ENCODE measurements at regions not wholly inside any gene's neighbourhood (a gene's known extent, or its start where the extent isn't known, plus 50 kb on each side); places are given as distances from the start of the nearest gene placed in this dataset.
"Not testable (repeated sequence)": the region's sequence is repeated elsewhere in the genome, so short reads cannot be mapped to it uniquely, and the experiment has no call there.

GRCh38 chr4:104574371-104574770 lies 79.7 kb upstream of the CXXC4 start:
- no peak overlapping the region for H3K4me3 ChIP-seq (ENCODE audit: low read length)
- intact Hi-C loops (cut with micrococcal nuclease), result no loop called here
- H4K20me1 ChIP-seq (ENCODE audit: low read length), result no peaks in the 10 kb centered on the region
- no peaks in the 10 kb centered on the region for H3K9me2 ChIP-seq (replicated peaks; ENCODE audit: low read length)
- no peak overlapping the region for H3K4me2 ChIP-seq (ENCODE audit: low read length)
- no peaks in the 10 kb centered on the region for H3K4me1 ChIP-seq (ENCODE audit: insufficient read depth, low read length)
- ATAC-seq, result no peak
- ChIA-PET CTCF (no interaction called here), POLR2A (ENCODE audit: unreplicated experiment) (no interaction called here)
- H3K27ac ChIP-seq (ENCODE audit: low read length), result no peak overlapping the region
- no peaks in the 10 kb centered on the region for H3F3A ChIP-seq (ENCODE audit: low read length, unreplicated experiment)
- H3K9ac ChIP-seq (ENCODE audit: low read length), result no peak overlapping the region
- TF ChIP-seq CTCF (conservative IDR thresholded peaks at IDR 0.05; ENCODE audit: low read depth, low read length) (no peak), EZH2 (IDR thresholded peaks at IDR 0.05; ENCODE audit: low read length, unreplicated experiment) (no peak), EZH2phosphoT487 (IDR thresholded peaks at IDR 0.05; ENCODE audit: borderline replicate concordance, low read length) (no peak)
- H2AFZ ChIP-seq (ENCODE audit: low read length), result no peak overlapping the region
- H3K27me3 ChIP-seq (ENCODE audit: low read length), result no peaks in the 10 kb centered on the region
- H3K9me3 ChIP-seq (ENCODE audit: low read length), result no peaks in the 10 kb centered on the region
- no TSS peak for BruUV-seq (replicated peaks)
- no peaks in the 10 kb centered on the region for H3K36me3 ChIP-seq (ENCODE audit: low read depth, low read length)
- no peak for DNase-seq
- no peaks in the 10 kb centered on the region for H3K79me2 ChIP-seq (ENCODE audit: low read length)

DNA sequence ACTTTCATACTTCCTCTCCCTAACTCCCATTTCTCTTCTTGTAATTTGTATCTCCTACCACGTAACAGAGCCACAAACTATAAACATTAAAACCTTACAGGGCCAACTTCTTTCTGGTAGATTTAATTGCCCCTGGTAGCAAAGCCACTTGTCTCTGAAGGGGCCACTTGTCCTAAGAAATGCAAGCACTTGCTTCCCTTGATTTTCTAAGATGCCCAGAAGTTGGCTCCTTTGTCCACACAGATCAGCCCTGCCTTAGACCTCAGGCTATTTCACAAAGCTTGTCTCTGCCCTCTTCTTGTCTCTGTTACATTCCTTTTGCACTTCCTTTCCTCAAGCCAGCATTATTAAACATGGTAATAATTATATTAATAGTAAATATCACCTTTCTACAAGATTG lies 80.6 kb upstream of the CXXC4 start:
- no TSS peak for BruUV-seq (replicated peaks)

GRCh38 chr4:104577405-104577804 lies 82.7 kb upstream of the CXXC4 start:
- no peaks in the 10 kb centered on the region for H4K20me1 ChIP-seq (ENCODE audit: low read length)
- no TSS peak for BruUV-seq (replicated peaks)
- DNase-seq (no peak), ATAC-seq (no peak)
- no peak overlapping the region for H3K4me3 ChIP-seq (ENCODE audit: low read length)
- intact Hi-C loops (cut with micrococcal nuclease), result no loop called here
- no peaks in the 10 kb centered on the region for H3K4me1 ChIP-seq (ENCODE audit: insufficient read depth, low read length)
- ChIA-PET CTCF (no interaction called here), POLR2A (ENCODE audit: unreplicated experiment) (no interaction called here)
- H3K36me3 ChIP-seq (ENCODE audit: low read depth, low read length), result no peaks in the 10 kb centered on the region
- H3K9me2 ChIP-seq (replicated peaks; ENCODE audit: low read length), result no peaks in the 10 kb centered on the region
- H3K27ac ChIP-seq (ENCODE audit: low read length), result no peak overlapping the region
- no peaks in the 10 kb centered on the region for H3F3A ChIP-seq (ENCODE audit: low read length, unreplicated experiment)
- no peaks in the 10 kb centered on the region for H3K27me3 ChIP-seq (ENCODE audit: low read length)
- no peak overlapping the region for H3K9ac ChIP-seq (ENCODE audit: low read length)
- no peaks in the 10 kb centered on the region for H3K79me2 ChIP-seq (ENCODE audit: low read length)
- H2AFZ ChIP-seq (ENCODE audit: low read length), result no peak overlapping the region
- TF ChIP-seq EZH2 (IDR thresholded peaks at IDR 0.05; ENCODE audit: low read length, unreplicated experiment) (no peak), CTCF (conservative IDR thresholded peaks at IDR 0.05; ENCODE audit: low read depth, low read length) (no peak), EZH2phosphoT487 (IDR thresholded peaks at IDR 0.05; ENCODE audit: borderline replicate concordance, low read length) (no peak)
- no peak overlapping the region for H3K4me2 ChIP-seq (ENCODE audit: low read length)
- no peaks in the 10 kb centered on the region for H3K9me3 ChIP-seq (ENCODE audit: low read length)

More for the DNA sequence above, 80.6 kb upstream of the CXXC4 start:
- Histone ChIP-seq H3K9ac (ENCODE audit: low read length) (no peak overlapping the region), H3K27ac (ENCODE audit: low read length) (no peak overlapping the region), H2AFZ (ENCODE audit: low read length) (no peak overlapping the region), H3K27me3 (ENCODE audit: low read length) (no peaks in the 10 kb centered on the region), H3F3A (ENCODE audit: low read length, unreplicated experiment) (no peaks in the 10 kb centered on the region), H3K9me3 (ENCODE audit: low read length) (no peaks in the 10 kb centered on the region), H3K4me1 (ENCODE audit: insufficient read depth, low read length) (no peaks in the 10 kb centered on the region), H3K4me2 (ENCODE audit: low read length) (no peak overlapping the region), H3K4me3 (ENCODE audit: low read length) (no peak overlapping the region), H3K36me3 (ENCODE audit: low read depth, low read length) (no peaks in the 10 kb centered on the region), H3K9me2 (replicated peaks; ENCODE audit: low read length) (no peaks in the 10 kb centered on the region), H3K79me2 (ENCODE audit: low read length) (no peaks in the 10 kb centered on the region), H4K20me1 (ENCODE audit: low read length) (no peaks in the 10 kb centered on the region)
- DNase-seq (no peak), ATAC-seq (no peak)
- POLR2A ChIA-PET (ENCODE audit: unreplicated experiment), result no interaction called here
- CTCF ChIA-PET, result no interaction called here
- TF ChIP-seq EZH2phosphoT487 (IDR thresholded peaks at IDR 0.05; ENCODE audit: borderline replicate concordance, low read length) (no peak), CTCF (conservative IDR thresholded peaks at IDR 0.05; ENCODE audit: low read depth, low read length) (no peak), EZH2 (IDR thresholded peaks at IDR 0.05; ENCODE audit: low read length, unreplicated experiment) (no peak)
- intact Hi-C loops (cut with micrococcal nuclease), result no loop called here

- H3K9ac ChIP-seq (ENCODE audit: low read length); H3K27ac ChIP-seq (ENCODE audit: low read length); H3K9me3 ChIP-seq (ENCODE audit: low read length); H3K9me2 ChIP-seq (replicated peaks; ENCODE audit: low read length); H3K36me3 ChIP-seq (ENCODE audit: low read depth, low read length); DNase-seq; BruUV-seq (replicated peaks); H3K4me1 ChIP-seq (ENCODE audit: insufficient read depth, low read length); H2AFZ ChIP-seq (ENCODE audit: low read length); ATAC-seq; H3K79me2 ChIP-seq (ENCODE audit: low read length); POLR2A ChIA-PET (ENCODE audit: unreplicated experiment); H3F3A ChIP-seq (ENCODE audit: low read length, unreplicated experiment); H3K4me3 ChIP-seq (ENCODE audit: low read length); H4K20me1 ChIP-seq (ENCODE audit: low read length); H3K27me3 ChIP-seq (ENCODE audit: low read length); CTCF ChIA-PET; H3K4me2 ChIP-seq (ENCODE audit: low read length); intact Hi-C loops (cut with micrococcal nuclease): not testable (repeated sequence)
Measured at GRCh38 chr4:104581476-104581875, 86.8 kb upstream of the CXXC4 start.

DNA sequence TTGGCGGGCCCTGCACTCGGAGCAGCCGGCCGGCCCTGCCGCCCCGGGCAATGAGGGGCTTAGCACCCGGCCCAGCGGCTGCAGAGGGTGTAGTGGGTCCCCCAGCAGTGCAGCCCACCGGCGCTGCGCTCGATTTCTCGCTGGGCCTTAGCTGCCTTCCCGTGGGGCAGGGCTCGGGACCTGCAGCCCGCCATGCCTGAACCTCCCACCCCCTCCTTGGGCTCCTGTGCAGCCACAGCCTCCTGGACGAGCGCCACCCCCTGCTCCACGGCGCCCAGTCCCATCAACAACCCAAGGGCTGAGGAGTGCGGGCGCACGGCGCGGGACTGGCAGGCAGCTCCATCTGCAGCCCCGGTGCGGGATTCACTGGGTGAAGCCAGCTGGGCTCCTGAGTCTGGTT lies 87.4 kb upstream of the CXXC4 start:
- H3K9me3 ChIP-seq (ENCODE audit: low read length); H3K27ac ChIP-seq (ENCODE audit: low read length); H2AFZ ChIP-seq (ENCODE audit: low read length); H3K4me1 ChIP-seq (ENCODE audit: insufficient read depth, low read length); POLR2A ChIA-PET (ENCODE audit: unreplicated experiment); H4K20me1 ChIP-seq (ENCODE audit: low read length); H3K4me2 ChIP-seq (ENCODE audit: low read length); H3K9ac ChIP-seq (ENCODE audit: low read length); CTCF ChIA-PET; H3K9me2 ChIP-seq (replicated peaks; ENCODE audit: low read length); H3K4me3 ChIP-seq (ENCODE audit: low read length); BruUV-seq (replicated peaks); DNase-seq; H3K36me3 ChIP-seq (ENCODE audit: low read depth, low read length); intact Hi-C loops (cut with micrococcal nuclease); H3K79me2 ChIP-seq (ENCODE audit: low read length); ATAC-seq; H3F3A ChIP-seq (ENCODE audit: low read length, unreplicated experiment); H3K27me3 ChIP-seq (ENCODE audit: low read length): not testable (repeated sequence)

Data from PC-3 (cell line).